ENCODE measurements at regions not wholly inside any gene's neighbourhood (a gene's known extent, or its start where the extent isn't known, plus 50 kb on each side); places are given as distances from the start of the nearest gene placed in this dataset.

DNA sequence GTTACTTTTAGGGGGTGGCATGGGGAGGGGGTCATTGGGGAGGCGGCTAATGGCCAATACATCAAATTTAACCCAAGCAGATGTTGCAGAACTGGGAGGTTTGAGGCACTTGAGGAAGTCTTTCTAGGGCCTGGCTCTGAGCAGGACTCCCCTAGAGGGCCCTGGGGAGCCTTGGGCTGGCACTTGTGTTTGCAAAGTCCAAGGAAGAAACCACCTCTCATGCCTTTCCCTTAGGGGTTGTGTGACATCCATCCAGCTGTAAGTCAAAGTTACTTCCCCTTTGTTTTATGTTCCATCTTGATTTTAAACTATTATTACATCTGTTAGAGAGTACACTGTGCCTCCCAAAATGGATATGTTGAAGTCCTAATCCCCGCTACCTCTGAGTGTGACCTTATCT is 159.9 kb downstream of the KATNAL1 start:
- no peak overlapping the region for H4K91ac ChIP-seq (replicated peaks; ENCODE audit: insufficient read length, low read length)
- POLR2A ChIA-PET (ENCODE audit: partially characterized antibody) = no interaction called here
- WGBS, 2 experiments (ENCODE audit: extremely low coverage in 1 of 2, insufficient coverage in 1 of 2, insufficient read length in 1 of 2, insufficient replicate concordance in 2 of 2, low coverage in 1 of 2, low lambda C conversion rate in 2 of 2, missing lambda C conversion rate in 1 of 2) = 87% methylated on average over 2 of the region's 2 CpGs; no CpG with 5 or more reads in 1 of the 2 experiments
- TF ChIP-seq CBX8 (IDR thresholded peaks at IDR 0.05; ENCODE audit: borderline replicate concordance, low read depth, low read length) (no peak), SP4 (IDR thresholded peaks at IDR 0.05; ENCODE audit: low read length) (no peak), KDM5A (IDR thresholded peaks at IDR 0.05; ENCODE audit: low read length) (no peak), SUZ12 (IDR thresholded peaks at IDR 0.05; ENCODE audit: low read length) (no peak), SIN3A (conservative IDR thresholded peaks at IDR 0.05 in 1 of 2, IDR thresholded peaks at IDR 0.05 in 1 of 2; ENCODE audit: low read depth in 1 of 2, low read length in 2 of 2) (no peak), CBX5 (IDR thresholded peaks at IDR 0.05; ENCODE audit: low read depth, low read length) (no peak), SAP30 (IDR thresholded peaks at IDR 0.05; ENCODE audit: insufficient read depth, insufficient replicate concordance, low read length) (no peak), EZH2 (IDR thresholded peaks at IDR 0.05; ENCODE audit: low read depth, low read length, severe bottlenecking) (no peak), BACH1 (IDR thresholded peaks at IDR 0.05; ENCODE audit: low read length) (no peak), TBP (IDR thresholded peaks at IDR 0.05; ENCODE audit: low read depth, low read length) (no peak)

More for the DNA sequence above, 159.9 kb downstream of the KATNAL1 start:
- Histone ChIP-seq H3K36me3 (ENCODE audit: control insufficient read depth in 2 of 4, insufficient read depth in 4 of 4, low read length in 3 of 4) (no peaks in the 10 kb centered on the region), H2BK15ac (ENCODE audit: low read length) (no peak overlapping the region), H3K4ac (replicated peaks; ENCODE audit: insufficient read length, low read depth, low read length) (no peak overlapping the region), H3K79me2 (ENCODE audit: control insufficient read depth in 1 of 2, insufficient read depth in 2 of 2, low read length in 2 of 2) (no peaks in the 10 kb centered on the region), H2BK20ac (ENCODE audit: low read length) (no peak overlapping the region), H3K14ac (ENCODE audit: insufficient read length) (no peak overlapping the region), H2BK5ac (ENCODE audit: low read depth, low read length) (no peak overlapping the region), H3K18ac (ENCODE audit: extremely low read depth, low read length) (no peak overlapping the region), H4K20me1 (replicated peaks in 1 of 2; ENCODE audit: control insufficient read depth in 1 of 2, insufficient read depth in 2 of 2, low read length in 2 of 2) (no peaks in the 10 kb centered on the region), H2BK12ac (ENCODE audit: low read depth, low read length) (no peak overlapping the region), H3K27me3 (replicated peaks in 1 of 4; ENCODE audit: control insufficient read depth in 3 of 4, extremely low read depth in 1 of 4, insufficient read depth in 3 of 4, low read length in 3 of 4) (no peaks in the 10 kb centered on the region), H3K4me3 (ENCODE audit: extremely low read depth in 1 of 4, insufficient read depth in 2 of 4, low read depth in 3 of 4, low read length in 4 of 4) (no peak overlapping the region), H3K4me1 (replicated peaks in 1 of 4; ENCODE audit: control insufficient read depth in 3 of 4, insufficient read depth in 4 of 4, low read length in 3 of 4) (no peaks in the 10 kb centered on the region), H3K23ac (ENCODE audit: insufficient read length) (no peak overlapping the region), H4K5ac (ENCODE audit: insufficient read length, low read depth, low read length) (no peak overlapping the region), H3K4me2 (ENCODE audit: insufficient read depth in 1 of 2, low read depth in 2 of 2, low read length in 2 of 2) (no peak overlapping the region), H2BK120ac (replicated peaks; ENCODE audit: low read depth, low read length) (no peak overlapping the region), H2AFZ (ENCODE audit: low read length) (no peak overlapping the region), H2AK5ac (ENCODE audit: low read depth, low read length) (no peak overlapping the region), H3K9ac (replicated peaks in 1 of 4; ENCODE audit: extremely low read depth in 1 of 4, low read depth in 3 of 4, low read length in 3 of 4) (no peak overlapping the region), H4K8ac (ENCODE audit: extremely low read depth, insufficient read depth, low read length) (no peak overlapping the region), H3K79me1 (ENCODE audit: low read depth, low read length) (no peaks in the 10 kb centered on the region), H3K27ac (ENCODE audit: low read depth, low read length) (no peak overlapping the region), H3K9me3 (ENCODE audit: insufficient read depth in 2 of 2, low read depth in 1 of 2, low read length in 1 of 2) (no peaks in the 10 kb centered on the region), H3K23me2 (ENCODE audit: low read depth, low read length) (no peaks in the 10 kb centered on the region), H3K56ac (replicated peaks; ENCODE audit: insufficient read length, low read depth, low read length) (no peak overlapping the region)
- CTCF ChIA-PET (ENCODE audit: partially characterized antibody) = interaction anchor here (1.0 to 1.3 kb wide), 4 partner anchors 12 to 433 kb away, joined by 3 read pairs; no protein-coding TSS in a partner anchor
- DNase-seq (ENCODE audit: low read depth in 1 of 2, low spot score in 2 of 2) (no peak), FAIRE-seq (no peak)
